GM12873 (cell line): ENCODE measurements at regions not wholly inside any gene's neighbourhood (a gene's known extent, or its start where the extent isn't known, plus 50 kb on each side); places are given as distances from the start of the nearest gene placed in this dataset.

Experiments
- TF ChIP-seq, protein P1 (sequence below): IDR thresholded peaks from 2 replicates; pipeline ENCODE4 v1.5.1; 2012; ENCODE audit warnings: low read depth, mild to moderate bottlenecking, moderate library complexity, low read length, control low read depth; ENCODE audit not compliant: insufficient read depth; ENCODE audit errors: missing control alignments

DNA sequence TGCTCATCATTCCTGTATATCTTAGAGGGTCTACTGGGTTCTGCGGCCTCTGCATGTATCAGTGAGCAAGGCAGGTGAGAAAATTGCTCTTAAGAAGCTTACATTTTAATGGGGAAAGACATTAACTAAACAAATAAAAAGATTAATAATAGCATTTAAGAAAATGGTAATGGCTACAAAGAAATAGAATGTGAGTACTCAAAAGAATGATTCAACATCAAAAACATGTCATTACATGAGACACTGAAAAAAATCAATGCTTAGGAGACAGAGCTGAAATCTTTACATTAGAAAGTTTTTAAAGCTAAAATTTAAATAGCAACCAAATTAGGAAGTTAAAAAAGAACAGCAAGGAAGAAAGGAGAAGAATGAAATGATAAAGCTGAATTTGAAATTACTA is 146.9 kb upstream of the PHACTR1 start:
- TF ChIP-seq, protein P1, sequence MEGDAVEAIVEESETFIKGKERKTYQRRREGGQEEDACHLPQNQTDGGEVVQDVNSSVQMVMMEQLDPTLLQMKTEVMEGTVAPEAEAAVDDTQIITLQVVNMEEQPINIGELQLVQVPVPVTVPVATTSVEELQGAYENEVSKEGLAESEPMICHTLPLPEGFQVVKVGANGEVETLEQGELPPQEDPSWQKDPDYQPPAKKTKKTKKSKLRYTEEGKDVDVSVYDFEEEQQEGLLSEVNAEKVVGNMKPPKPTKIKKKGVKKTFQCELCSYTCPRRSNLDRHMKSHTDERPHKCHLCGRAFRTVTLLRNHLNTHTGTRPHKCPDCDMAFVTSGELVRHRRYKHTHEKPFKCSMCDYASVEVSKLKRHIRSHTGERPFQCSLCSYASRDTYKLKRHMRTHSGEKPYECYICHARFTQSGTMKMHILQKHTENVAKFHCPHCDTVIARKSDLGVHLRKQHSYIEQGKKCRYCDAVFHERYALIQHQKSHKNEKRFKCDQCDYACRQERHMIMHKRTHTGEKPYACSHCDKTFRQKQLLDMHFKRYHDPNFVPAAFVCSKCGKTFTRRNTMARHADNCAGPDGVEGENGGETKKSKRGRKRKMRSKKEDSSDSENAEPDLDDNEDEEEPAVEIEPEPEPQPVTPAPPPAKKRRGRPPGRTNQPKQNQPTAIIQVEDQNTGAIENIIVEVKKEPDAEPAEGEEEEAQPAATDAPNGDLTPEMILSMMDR = no peak

DNA sequence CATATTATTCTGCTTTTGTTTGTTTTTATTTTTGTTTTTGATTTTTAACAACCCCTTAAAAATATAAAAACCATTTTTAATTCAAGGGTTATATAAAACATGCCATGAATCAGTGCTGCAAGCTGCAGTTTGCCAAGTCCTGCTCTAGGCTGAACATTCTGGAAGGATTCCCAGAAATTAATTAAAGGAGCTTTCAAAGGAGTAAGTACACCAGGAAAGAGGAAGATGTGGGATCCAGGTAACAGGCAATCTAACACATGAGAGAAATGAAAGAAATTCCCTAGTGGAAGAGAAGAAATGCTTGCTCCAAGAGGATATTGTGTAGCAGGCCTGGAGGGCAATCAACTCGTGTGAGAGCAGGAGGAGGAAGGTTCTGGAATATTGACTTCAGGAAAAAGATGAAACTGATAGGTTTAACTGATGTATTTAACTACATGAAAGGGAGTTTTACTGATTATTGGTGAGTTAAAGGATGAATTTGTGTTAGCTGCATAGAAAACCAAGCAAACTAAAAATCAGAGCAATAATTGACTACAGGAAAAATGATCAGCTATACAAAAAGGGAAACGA is 146.0 kb upstream of the PHACTR1 start:
- TF ChIP-seq, protein P1 = no peak

DNA sequence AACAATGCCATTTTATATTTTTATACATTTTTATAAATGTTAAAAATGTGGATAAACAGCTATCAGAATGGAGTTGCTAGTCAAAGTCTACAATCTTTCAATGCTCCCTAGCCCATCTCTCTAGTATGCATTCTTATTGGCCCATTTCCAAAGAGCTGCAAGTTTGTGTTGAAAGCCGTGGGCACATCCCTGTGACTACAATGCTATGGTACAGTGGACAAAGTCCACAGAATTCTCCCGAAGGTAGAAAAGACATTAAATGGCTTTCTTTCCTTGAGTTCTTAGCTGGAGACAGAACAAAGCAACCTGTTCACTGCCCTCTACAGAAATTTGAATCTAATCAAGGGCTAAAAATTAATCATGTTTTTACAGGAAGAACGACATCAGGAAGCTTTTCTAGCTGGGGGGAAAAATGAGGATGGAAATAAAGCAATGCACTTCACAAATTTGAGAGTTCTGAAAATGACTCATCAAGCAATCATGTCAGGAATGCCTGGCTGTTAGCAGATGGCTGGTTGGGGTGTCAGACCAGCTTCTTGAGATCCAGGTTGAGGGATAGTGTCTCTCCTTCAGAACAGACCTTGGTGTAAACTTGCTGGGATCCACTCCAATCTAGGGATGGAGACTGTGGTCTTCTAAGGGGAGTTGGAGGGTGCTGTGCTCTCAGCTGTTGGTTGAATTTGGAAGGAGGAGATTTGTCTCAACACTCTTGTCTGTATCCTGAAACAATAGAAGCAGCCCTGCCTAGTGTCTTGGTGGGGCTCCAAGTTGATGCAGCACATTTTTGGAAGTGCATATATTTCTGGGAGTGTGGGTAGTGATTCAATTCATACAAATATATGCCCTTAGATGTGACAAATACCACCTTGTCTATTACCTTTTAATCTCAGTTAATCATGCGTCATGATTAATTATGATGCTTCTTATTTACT is 143.4 kb upstream of the PHACTR1 start:
- TF ChIP-seq, protein P1 = no peak

DNA sequence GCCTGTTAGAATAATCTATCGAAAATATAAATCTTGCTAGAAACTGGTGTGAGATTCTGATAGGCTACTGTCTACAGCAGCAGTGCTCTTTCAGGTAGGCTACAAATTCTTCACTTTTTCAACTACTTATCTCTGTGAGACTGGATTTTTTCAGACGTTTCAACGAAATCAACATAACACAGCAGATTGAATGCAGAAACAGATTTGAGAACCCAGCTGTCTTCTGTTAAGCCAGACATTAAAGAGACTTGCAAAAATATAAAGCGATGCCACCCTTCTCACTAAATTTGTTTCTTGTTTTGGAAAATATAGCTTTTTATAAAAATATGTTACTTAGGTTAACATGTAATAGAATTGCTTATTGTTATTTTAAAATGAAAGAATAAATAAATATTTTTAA is 140.6 kb upstream of the PHACTR1 start:
- TF ChIP-seq, protein P1 = no peak

DNA sequence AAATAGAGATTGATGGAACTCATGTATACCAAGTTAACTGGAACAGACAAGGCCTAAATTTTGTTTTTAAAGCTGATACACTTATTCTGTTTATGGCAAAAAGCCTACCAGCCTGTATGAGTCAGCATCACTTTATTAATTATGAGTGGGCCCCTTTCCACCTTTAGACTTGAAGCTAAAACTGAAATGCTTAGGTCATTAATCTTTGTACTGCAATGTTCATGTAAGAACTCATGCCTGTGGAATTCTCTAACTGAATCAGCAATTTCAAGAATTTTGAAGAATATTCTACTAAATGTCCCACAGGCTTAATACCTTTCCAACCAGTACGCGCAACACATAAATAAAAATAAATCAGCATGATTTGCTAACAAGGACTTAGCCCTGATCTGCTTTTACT is 140.2 kb upstream of the PHACTR1 start:
- TF ChIP-seq, protein P1 = no peak

DNA sequence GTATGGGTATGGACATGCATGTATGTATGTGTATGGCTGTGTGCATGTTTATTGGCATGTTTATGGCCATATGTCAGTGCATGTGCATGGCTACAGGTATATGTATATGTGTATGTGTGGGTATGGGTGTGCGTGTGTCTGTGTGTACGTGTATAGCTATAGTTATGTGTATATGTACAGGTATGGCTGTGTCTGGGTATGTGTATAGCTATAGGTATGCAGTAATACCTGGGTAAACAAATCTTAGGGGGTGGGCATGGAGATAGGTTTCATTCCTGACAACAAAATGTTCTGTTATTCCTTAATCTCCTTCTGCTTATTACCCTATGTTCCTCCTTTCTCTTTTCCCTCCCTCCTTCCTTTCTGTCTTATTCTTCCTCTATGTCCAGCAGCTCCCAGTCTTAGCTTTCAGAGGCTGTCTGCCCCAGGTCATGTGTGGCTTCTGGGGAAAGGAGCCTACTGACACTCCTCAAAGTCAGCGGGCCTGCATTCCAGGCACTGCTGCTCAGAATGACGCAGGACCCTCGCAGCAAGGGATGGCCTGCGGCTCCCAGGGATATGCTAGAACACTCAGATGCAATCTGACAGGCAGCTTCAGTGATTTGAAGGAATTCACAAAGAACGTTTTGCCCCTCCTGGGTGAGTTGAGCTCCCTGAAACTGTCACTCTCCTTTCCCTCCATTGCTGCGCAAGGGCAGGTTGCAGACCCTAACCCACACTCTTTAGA is 139.3 kb upstream of the PHACTR1 start:
- TF ChIP-seq, protein P1 = no peak

DNA sequence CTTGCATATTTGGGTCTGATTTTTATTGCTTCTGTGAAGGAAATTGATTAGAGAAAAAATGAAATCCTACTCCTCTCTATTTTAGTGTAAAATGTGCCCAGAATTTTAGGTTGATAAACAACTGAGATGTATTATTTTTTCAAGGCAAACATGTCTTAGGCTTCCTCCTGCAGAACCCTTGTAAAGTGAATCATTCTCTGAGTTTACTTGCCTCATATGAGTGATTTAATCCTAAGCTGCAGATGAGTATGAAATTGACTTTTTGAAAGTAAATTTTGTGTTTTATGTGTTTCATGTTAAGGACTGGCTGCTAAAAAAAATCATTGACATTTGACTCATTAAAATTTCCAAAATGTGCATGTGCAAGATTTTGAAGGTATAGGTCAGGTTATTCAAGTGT is 138.5 kb upstream of the PHACTR1 start:
- TF ChIP-seq, protein P1 = no peak
